ENCODE measurements at regions not wholly inside any gene's neighbourhood (a gene's known extent, or its start where the extent isn't known, plus 50 kb on each side); places are given as distances from the start of the nearest gene placed in this dataset.
A peak's percentile ranks its signal among the peaks of the same experiment; 100 is the strongest.

- Histone ChIP-seq H3K27ac (ENCODE audit: low read depth in 1 of 2, low read length in 2 of 2) (peak overlapping the region in 1 of 2 donors; percentile 46), H3K4me1 (ENCODE audit: control insufficient read depth in 4 of 4, insufficient read depth in 4 of 4, low read length in 3 of 4) (no peaks in the 10 kb centered on the region), H3K9ac (ENCODE audit: low read depth in 1 of 2, low read length in 2 of 2) (no peak overlapping the region), H3K4me3 (ENCODE audit: low read depth in 1 of 3, low read length in 3 of 3) (no peak overlapping the region), H3K36me3 (ENCODE audit: control insufficient read depth in 4 of 4, insufficient read depth in 3 of 4, low read depth in 1 of 4, low read length in 3 of 4) (no peaks in the 10 kb centered on the region), H3K27me3 (ENCODE audit: control insufficient read depth in 4 of 4, insufficient read depth in 4 of 4, low read length in 3 of 4) (no peaks in the 10 kb centered on the region), H3K9me3 (ENCODE audit: control insufficient read depth in 4 of 4, low read length in 3 of 4) (no peaks in the 10 kb centered on the region)
- DNase-seq (ENCODE audit: low spot score) = no peak
- TF ChIP-seq SP1 (IDR thresholded peaks at IDR 0.05) (no peak), YY1 (IDR thresholded peaks at IDR 0.05) (no peak), RAD21 (IDR thresholded peaks at IDR 0.05) (no peak), ZBTB33 (IDR thresholded peaks at IDR 0.05) (no peak), REST (IDR thresholded peaks at IDR 0.05) (no peak), FOXA1 (IDR thresholded peaks at IDR 0.05) (no peak), JUND (IDR thresholded peaks at IDR 0.05) (no peak)
- 83% methylated on average over 3 of the region's 3 CpGs for WGBS
These were observed 292.9 kb downstream of the TLE3 start for GRCh38 chr15:69804786-69805185.

- WGBS = 90% methylated on average over 9 of the region's 9 CpGs
- H3K36me3 ChIP-seq (ENCODE audit: control insufficient read depth in 4 of 4, insufficient read depth in 3 of 4, low read depth in 1 of 4, low read length in 3 of 4) = no peaks in the 10 kb centered on the region
- TF ChIP-seq JUND (IDR thresholded peaks at IDR 0.05) = no peak
- TF ChIP-seq EGR1 (IDR thresholded peaks at IDR 0.05; ENCODE audit: low read depth in 2 of 2) = no peak
- no peak for TF ChIP-seq CTCF (IDR thresholded peaks at IDR 0.05; ENCODE audit: low read depth, low read length, missing input control)
- TF ChIP-seq HNF4G (IDR thresholded peaks at IDR 0.05) = no peak
- no peak for TF ChIP-seq RAD21 (IDR thresholded peaks at IDR 0.05)
- no peak for TF ChIP-seq MAX (IDR thresholded peaks at IDR 0.05)
- TF ChIP-seq NR2F2 (IDR thresholded peaks at IDR 0.05) = no peak
- no peak overlapping the region for H3K27ac ChIP-seq (ENCODE audit: low read depth in 1 of 2, low read length in 2 of 2)
- no peaks in the 10 kb centered on the region for H3K9me3 ChIP-seq (ENCODE audit: control insufficient read depth in 4 of 4, low read length in 3 of 4)
- H3K9ac ChIP-seq (ENCODE audit: low read depth in 1 of 2, low read length in 2 of 2) = no peak overlapping the region
- H3K4me1 ChIP-seq (ENCODE audit: control insufficient read depth in 4 of 4, insufficient read depth in 4 of 4, low read length in 3 of 4) = no peaks in the 10 kb centered on the region
- no peak overlapping the region for H3K4me3 ChIP-seq (ENCODE audit: low read depth in 1 of 3, low read length in 3 of 3)
- DNase-seq (ENCODE audit: low spot score) = no peak
- H3K27me3 ChIP-seq (ENCODE audit: control insufficient read depth in 4 of 4, insufficient read depth in 4 of 4, low read length in 3 of 4) = no peaks in the 10 kb centered on the region
These were observed 292.3 kb downstream of the TLE3 start for GRCh38 chr15:69805248-69805953.

All from liver (tissue), 8 donors.